ENCODE measurements at regions not wholly inside any gene's neighbourhood (a gene's known extent, or its start where the extent isn't known, plus 50 kb on each side); places are given as distances from the start of the nearest gene placed in this dataset.

DNA sequence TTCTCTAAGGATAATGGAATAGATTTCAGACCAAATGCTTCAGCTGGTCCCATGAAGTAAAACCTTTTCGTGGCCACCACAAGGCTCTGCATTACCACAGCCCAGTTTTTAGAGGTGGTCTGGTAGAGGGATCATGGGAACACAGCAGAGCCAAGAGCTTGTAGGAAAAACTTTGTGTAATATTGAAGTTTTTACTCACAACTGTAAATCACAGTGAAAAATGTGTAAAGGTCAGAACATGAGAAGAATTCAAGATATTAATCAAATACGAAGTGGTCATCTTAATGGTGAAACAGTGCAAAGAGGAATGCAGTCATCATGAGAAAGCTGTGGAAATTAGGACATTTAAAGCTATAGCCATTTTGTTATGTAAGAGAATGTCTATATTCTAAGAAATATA, 197.5 kb downstream of the NPR3 start:
- TF ChIP-seq XBP1 (CRISPR knock-in tag; IDR thresholded peaks at IDR 0.05) (no peak), CBFB (CRISPR knock-in tag; IDR thresholded peaks at IDR 0.05) (no peak), NR1H2 (CRISPR knock-in tag; IDR thresholded peaks at IDR 0.05; ENCODE audit: borderline replicate concordance, low read depth) (no peak), ZNF121 (CRISPR knock-in tag; IDR thresholded peaks at IDR 0.05) (no peak), ZNF713 (CRISPR knock-in tag; IDR thresholded peaks at IDR 0.05) (no peak), CC2D1A (CRISPR knock-in tag; IDR thresholded peaks at IDR 0.05) (no peak), POLR2AphosphoS2 (IDR thresholded peaks at IDR 0.05; ENCODE audit: low read depth, low read length) (no peak), MEF2D (CRISPR knock-in tag; IDR thresholded peaks at IDR 0.05) (no peak)
- TF ChIP-seq, protein P1, sequence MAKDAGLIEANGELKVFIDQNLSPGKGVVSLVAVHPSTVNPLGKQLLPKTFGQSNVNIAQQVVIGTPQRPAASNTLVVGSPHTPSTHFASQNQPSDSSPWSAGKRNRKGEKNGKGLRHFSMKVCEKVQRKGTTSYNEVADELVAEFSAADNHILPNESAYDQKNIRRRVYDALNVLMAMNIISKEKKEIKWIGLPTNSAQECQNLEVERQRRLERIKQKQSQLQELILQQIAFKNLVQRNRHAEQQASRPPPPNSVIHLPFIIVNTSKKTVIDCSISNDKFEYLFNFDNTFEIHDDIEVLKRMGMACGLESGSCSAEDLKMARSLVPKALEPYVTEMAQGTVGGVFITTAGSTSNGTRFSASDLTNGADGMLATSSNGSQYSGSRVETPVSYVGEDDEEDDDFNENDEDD (CRISPR knock-in tag; IDR thresholded peaks at IDR 0.05; ENCODE audit: borderline replicate concordance): no peak
- TF ChIP-seq, protein P2, sequence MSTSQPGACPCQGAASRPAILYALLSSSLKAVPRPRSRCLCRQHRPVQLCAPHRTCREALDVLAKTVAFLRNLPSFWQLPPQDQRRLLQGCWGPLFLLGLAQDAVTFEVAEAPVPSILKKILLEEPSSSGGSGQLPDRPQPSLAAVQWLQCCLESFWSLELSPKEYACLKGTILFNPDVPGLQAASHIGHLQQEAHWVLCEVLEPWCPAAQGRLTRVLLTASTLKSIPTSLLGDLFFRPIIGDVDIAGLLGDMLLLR (CRISPR knock-in tag; IDR thresholded peaks at IDR 0.05): no peak
- TF ChIP-seq, protein P3, sequence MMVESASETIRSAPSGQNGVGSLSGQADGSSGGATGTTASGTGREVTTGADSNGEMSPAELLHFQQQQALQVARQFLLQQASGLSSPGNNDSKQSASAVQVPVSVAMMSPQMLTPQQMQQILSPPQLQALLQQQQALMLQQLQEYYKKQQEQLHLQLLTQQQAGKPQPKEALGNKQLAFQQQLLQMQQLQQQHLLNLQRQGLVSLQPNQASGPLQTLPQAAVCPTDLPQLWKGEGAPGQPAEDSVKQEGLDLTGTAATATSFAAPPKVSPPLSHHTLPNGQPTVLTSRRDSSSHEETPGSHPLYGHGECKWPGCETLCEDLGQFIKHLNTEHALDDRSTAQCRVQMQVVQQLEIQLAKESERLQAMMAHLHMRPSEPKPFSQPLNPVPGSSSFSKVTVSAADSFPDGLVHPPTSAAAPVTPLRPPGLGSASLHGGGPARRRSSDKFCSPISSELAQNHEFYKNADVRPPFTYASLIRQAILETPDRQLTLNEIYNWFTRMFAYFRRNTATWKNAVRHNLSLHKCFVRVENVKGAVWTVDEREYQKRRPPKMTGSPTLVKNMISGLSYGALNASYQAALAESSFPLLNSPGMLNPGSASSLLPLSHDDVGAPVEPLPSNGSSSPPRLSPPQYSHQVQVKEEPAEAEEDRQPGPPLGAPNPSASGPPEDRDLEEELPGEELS (CRISPR knock-in tag; IDR thresholded peaks at IDR 0.05): no peak
